Astrocyte (in vitro differentiated cells and primary cell): ENCODE measurements at regions not wholly inside any gene's neighbourhood (a gene's known extent, or its start where the extent isn't known, plus 50 kb on each side); places are given as distances from the start of the nearest gene placed in this dataset.

Experiments used
- DNase-seq: peaks from one replicate; pipeline ENCODE4 v3.0.0-alpha.2; 2010; ENCODE audit warnings: low read depth
- FAIRE-seq: peaks from 2 replicates; lab custom pipeline; 2011; peaks lifted over from hg19 to GRCh38; lab: Jason Lieb, UNC
- H2AFZ ChIP-seq: 2 replicates; pipeline ENCODE4 v1.6.0; 2012; ENCODE audit warnings: low read depth, low read length, inconsistent platforms
- H3K27ac ChIP-seq: 2 replicates; pipeline ENCODE4 v1.5.1; 2011; ENCODE audit warnings: low read depth, low read length, inconsistent platforms
- H3K27me3 ChIP-seq: 2 replicates; pipeline ENCODE4 v1.6.0; 2011; ENCODE audit warnings: low read length, inconsistent platforms; ENCODE audit not compliant: insufficient read depth
- H3K36me3 ChIP-seq: 2 replicates; pipeline ENCODE4 v1.5.1; 2011; ENCODE audit warnings: low read length, inconsistent platforms; ENCODE audit not compliant: insufficient read depth
- H3K4me1 ChIP-seq: 2 replicates; pipeline ENCODE4 v1.5.1; 2011; ENCODE audit warnings: low read length, inconsistent platforms; ENCODE audit not compliant: insufficient read depth
- H3K4me2 ChIP-seq: 2 replicates; pipeline ENCODE4 v1.6.0; 2012; ENCODE audit warnings: low read length, inconsistent platforms
- H3K4me3 ChIP-seq: 2 replicates; pipeline ENCODE4 v1.5.1; 2011; ENCODE audit warnings: low read depth, mild to moderate bottlenecking, low read length, inconsistent platforms; ENCODE audit not compliant: insufficient read depth
- H3K79me2 ChIP-seq: 2 replicates; pipeline ENCODE4 v1.6.0; 2012; ENCODE audit warnings: mild to moderate bottlenecking, low read length, inconsistent platforms; ENCODE audit not compliant: insufficient read depth
- H3K9ac ChIP-seq: 2 replicates; pipeline ENCODE4 v1.6.0; 2012; ENCODE audit warnings: mild to moderate bottlenecking, low read length, inconsistent platforms
- H3K9me3 ChIP-seq: 2 replicates; pipeline ENCODE4 v1.5.1; 2012; ENCODE audit warnings: low read depth, mild to moderate bottlenecking, low read length, inconsistent platforms; ENCODE audit not compliant: insufficient read depth
- H4K20me1 ChIP-seq: 2 replicates; pipeline ENCODE4 v1.6.0; 2012; ENCODE audit warnings: low read length, inconsistent platforms; ENCODE audit not compliant: insufficient read depth
- H3K27ac Mint-ChIP-seq: one replicate; pipeline ENCODE4 v1.8.0; 2021; ENCODE audit warnings: mild to moderate bottlenecking, mixed read lengths; ENCODE audit not compliant: unreplicated experiment
- H3K27me3 Mint-ChIP-seq: one replicate; pipeline ENCODE4 v1.8.0; 2021; ENCODE audit warnings: low read depth, mixed read lengths; ENCODE audit not compliant: unreplicated experiment
- H3K36me3 Mint-ChIP-seq: one replicate; pipeline ENCODE4 v1.8.0; 2021; ENCODE audit warnings: low read depth, mixed read lengths; ENCODE audit not compliant: unreplicated experiment
- H3K4me1 Mint-ChIP-seq: one replicate; pipeline ENCODE4 v1.8.0; 2021; ENCODE audit warnings: low read depth, mixed read lengths; ENCODE audit not compliant: unreplicated experiment
- H3K4me3 Mint-ChIP-seq: one replicate; pipeline ENCODE4 v1.8.0; 2021; ENCODE audit warnings: mild to moderate bottlenecking, moderate library complexity, mixed read lengths; ENCODE audit not compliant: unreplicated experiment
- H3K9me3 Mint-ChIP-seq: one replicate; pipeline ENCODE4 v1.8.0; 2021; ENCODE audit warnings: mild to moderate bottlenecking, mixed read lengths; ENCODE audit not compliant: unreplicated experiment
- CTCF ChIP-seq: IDR thresholded peaks from 2 replicates; pipeline ENCODE4 v1.5.1; 2011; ENCODE audit warnings: low read depth, mild to moderate bottlenecking, inconsistent platforms, low read length, moderate library complexity; ENCODE audit not compliant: insufficient read depth
- EZH2 ChIP-seq: IDR thresholded peaks from 2 replicates; pipeline ENCODE4 v1.6.1; 2012; ENCODE audit warnings: mild to moderate bottlenecking, low read length, inconsistent platforms; ENCODE audit not compliant: insufficient read depth

DNA sequence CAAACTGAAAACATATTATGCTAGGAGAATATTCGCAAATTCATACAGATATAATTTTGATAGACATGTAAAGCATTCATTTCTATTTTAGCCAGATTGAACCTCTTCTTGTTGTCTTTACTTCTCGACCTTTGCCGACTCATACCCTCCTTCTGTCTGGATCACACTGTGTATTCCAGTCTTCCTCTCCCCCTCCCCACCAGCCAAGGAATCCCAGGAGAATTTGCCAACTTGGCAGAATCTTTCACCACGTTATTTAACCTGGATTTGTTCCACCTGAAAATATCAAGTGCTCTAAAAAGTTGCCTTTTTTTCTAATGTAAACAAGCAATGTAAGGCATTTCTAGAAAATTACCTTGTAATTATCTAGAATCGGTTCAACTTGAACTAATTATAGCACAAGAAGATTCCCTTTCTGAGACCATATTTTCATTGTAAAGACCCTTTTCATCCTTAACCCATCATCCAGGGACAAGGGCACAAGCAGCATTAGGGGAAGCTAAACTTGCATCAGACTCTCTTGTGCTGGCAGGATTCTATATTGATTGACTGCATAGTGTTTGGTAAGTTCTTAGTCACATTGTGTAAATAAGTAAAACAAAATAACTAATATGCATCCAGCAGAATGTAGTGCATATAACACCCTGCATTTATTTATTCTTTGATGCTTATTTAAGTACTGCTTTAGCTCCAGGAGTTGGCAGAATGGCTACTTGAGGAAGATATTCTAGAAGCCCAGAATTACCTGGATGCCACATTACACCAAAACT lies 1328.7 kb upstream of the NXPH2 start:
- Histone ChIP-seq H3K9me3 (no peaks in the 10 kb centered on the region), H3K4me2 (no peak overlapping the region), H3K27ac (no peak overlapping the region), H3K9ac (no peak overlapping the region), H3K27me3 (no peaks in the 10 kb centered on the region), H3K4me1 (no peaks in the 10 kb centered on the region), H3K36me3 (no peaks in the 10 kb centered on the region), H4K20me1 (no peaks in the 10 kb centered on the region), H2AFZ (no peak overlapping the region), H3K4me3 (no peak overlapping the region), H3K79me2 (no peaks in the 10 kb centered on the region)
- no peaks in the 10 kb centered on the region for H3K27me3 Mint-ChIP-seq
- H3K4me3 Mint-ChIP-seq = no peak overlapping the region
- no peaks in the 10 kb centered on the region for H3K4me1 Mint-ChIP-seq
- no peak for TF ChIP-seq EZH2
- no peak for TF ChIP-seq CTCF
- H3K36me3 Mint-ChIP-seq = no peaks in the 10 kb centered on the region
- no peak overlapping the region for H3K27ac Mint-ChIP-seq
- DNase-seq = no peak
- no peaks in the 10 kb centered on the region for H3K9me3 Mint-ChIP-seq
- FAIRE-seq = no peak

- H3K9me3 ChIP-seq = no peaks in the 10 kb centered on the region
Observed at GRCh38 chr2:140091926-140092325, 1311.7 kb upstream of the NXPH2 start.

More at GRCh38 chr2:140091926-140092325, 1311.7 kb upstream of the NXPH2 start:
- TF ChIP-seq EZH2 = no peak
- no peak for TF ChIP-seq CTCF
- no peak overlapping the region for H2AFZ ChIP-seq
- H3K27ac ChIP-seq = no peak overlapping the region
- H3K27ac Mint-ChIP-seq = no peak overlapping the region
- H3K36me3 Mint-ChIP-seq = no peaks in the 10 kb centered on the region
- FAIRE-seq (no peak), DNase-seq (no peak)
- H3K4me3 ChIP-seq = no peak overlapping the region
- H3K27me3 ChIP-seq = no peaks in the 10 kb centered on the region
- no peak overlapping the region for H3K9ac ChIP-seq
- no peaks in the 10 kb centered on the region for H3K36me3 ChIP-seq
- H3K27me3 Mint-ChIP-seq = no peaks in the 10 kb centered on the region
- no peak overlapping the region for H3K4me2 ChIP-seq
- H3K4me1 Mint-ChIP-seq = no peaks in the 10 kb centered on the region
- no peaks in the 10 kb centered on the region for H3K9me3 Mint-ChIP-seq
- H3K4me1 ChIP-seq = no peaks in the 10 kb centered on the region
- H4K20me1 ChIP-seq = no peaks in the 10 kb centered on the region
- no peaks in the 10 kb centered on the region for H3K79me2 ChIP-seq
- H3K4me3 Mint-ChIP-seq = no peak overlapping the region
